Endometrium (tissue), 2 donors: ENCODE measurements at regions not wholly inside any gene's neighbourhood (a gene's known extent, or its start where the extent isn't known, plus 50 kb on each side); places are given as distances from the start of the nearest gene placed in this dataset.
"Not testable (repeated sequence)": the region's sequence is repeated elsewhere in the genome, so short reads cannot be mapped to it uniquely, and the experiment has no call there.

Experiments
- FAIRE-seq: peaks from 2 replicates; lab custom pipeline; 2012; peaks lifted over from hg19 to GRCh38; lab: Jason Lieb, UNC
- donor health status: control.
- donor health status: control.

DNA sequence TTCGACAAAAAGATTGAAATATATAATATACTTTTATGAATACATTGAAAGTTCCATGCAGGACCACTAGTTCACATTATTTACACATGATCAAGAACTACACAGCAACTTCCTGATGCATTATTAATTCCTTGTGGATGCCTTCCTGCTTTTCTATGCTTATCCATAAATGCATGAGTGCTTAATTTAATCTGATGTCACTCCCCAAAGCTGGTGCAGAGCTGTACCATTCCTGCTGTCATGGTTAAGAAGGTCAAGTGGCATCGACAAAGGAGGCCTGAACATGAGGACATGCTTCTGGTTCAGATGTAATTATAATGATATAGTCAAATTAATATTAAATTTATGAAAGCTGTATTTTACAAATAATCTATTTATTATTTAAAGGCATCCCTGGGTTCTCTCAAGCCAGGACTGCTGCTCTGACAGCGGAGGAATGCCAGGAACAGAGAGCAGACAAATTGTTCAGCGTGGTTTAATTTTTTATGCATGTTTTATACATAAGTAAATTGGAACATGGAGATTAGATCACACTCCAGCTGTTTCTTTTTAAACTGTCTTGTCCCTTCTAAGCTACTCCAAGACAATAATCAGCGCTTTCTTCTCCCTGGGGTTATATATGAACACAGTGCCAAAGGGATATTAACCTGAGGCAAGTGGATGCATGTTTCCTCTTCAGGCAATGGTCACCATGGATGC, 307.3 kb upstream of the CNTNAP5 start:
- no peak for FAIRE-seq

DNA sequence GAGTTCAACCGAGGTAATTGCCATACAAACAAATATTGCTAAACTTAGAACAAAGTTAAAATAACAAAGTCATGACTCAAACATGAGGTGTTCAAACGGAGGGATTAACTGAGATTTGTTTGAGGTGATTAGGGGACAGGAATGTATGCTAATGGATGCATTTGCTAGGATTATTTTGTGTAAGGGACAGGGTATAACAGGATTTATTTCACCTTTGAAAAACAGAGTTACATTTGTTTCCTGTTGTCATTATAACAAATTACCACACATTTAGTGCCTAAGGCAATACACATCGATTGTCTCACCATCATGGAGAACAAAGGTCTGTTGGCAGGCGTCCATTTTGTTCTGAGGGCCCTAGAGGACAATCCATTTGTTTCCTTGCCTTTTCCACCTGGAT, 304.3 kb upstream of the CNTNAP5 start:
- FAIRE-seq = no peak

DNA sequence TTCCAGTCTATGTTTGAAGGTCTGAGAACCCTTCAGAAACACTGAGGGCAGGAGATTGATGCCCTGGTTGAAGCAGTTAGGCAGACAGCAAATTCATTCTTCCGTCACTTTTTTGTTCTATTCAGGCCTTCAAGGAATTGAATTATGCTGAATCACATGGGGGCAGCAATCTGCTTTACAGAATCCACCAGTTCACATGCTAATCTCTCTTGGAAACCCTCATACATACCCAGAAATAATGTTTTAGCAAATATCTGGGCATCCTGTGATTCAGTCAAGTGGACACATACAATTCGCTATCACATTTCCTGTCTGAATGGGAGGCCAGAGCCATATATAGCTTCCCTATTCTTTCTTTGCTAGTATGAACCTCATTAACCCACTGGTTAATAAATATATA, 301.4 kb upstream of the CNTNAP5 start:
- FAIRE-seq = no peak

DNA sequence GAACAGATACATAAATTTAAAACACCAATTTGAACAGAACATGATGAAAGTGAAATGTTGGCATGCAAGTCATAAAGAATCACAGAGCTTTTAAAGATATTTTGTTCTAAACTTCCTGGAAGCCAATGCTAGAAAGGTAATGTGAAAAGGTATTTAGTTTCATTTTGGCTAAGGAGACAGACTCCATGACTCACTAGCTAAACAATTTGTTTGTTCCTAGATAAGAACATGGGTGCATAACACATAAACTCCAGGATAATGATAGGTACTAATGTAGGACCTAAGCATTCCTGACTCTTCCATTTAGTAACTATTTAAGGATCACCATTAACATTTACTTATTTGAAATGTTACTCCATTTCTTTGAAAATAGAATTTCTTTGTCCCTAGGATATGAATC, 292.5 kb upstream of the CNTNAP5 start:
- no peak for FAIRE-seq

DNA sequence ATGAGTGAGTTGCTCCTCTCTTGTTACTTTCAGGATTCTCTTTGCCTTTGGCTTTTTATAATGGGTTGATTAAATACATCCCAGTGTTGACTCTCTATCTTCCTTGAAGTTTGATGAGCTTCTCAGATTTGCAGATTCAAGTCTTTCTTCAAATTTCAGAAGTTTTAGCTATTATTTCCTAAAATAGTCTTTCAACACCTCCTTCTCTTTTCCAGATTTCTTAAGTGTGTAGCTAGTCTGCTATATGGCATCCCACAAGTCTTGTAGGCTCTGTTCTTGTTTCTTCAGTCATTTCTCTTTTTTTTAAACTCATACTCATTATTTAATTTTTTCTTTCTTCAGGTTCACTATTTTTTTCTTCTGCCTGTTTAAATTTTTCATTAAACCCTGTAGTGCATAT, 287.7 kb upstream of the CNTNAP5 start:
- no peak for FAIRE-seq

DNA sequence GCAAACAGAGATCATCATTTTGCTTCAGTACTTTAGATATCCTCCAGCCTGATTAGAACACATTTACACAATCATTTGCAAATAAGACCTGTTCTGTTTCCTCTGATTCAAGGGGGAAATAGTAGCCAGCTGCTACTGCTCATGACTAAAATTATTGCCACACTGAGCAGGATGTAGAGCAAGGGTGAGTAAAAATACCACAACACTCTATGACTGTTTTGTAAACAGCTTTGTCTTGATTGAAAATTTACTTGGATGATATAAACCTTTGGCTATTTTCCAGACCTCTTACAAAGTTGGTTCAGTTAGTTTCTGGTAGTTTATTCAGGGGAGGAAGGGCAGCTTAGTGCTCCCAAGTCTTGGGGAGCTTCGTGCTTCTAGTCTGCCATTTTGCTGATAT, 286.4 kb upstream of the CNTNAP5 start:
- FAIRE-seq = no peak

DNA sequence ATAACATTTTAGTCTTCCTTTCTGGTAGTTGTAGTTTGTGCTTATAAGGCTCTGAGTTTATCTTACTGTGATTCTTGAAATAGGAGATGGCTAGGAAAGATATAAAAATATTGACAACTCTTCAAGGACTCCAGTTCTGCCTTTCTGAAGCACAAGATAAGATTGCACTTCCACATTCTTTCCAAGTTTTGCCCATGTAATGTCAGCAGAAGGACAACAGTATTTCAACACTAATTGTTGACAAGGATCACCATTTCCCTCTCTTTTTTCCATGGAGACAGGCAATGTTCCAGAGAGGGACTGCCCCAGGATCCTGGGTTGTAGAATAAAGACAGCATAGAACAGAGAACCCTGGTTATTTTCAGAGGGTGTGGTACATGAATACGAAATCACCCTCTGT, 279.1 kb upstream of the CNTNAP5 start:
- no peak for FAIRE-seq

DNA sequence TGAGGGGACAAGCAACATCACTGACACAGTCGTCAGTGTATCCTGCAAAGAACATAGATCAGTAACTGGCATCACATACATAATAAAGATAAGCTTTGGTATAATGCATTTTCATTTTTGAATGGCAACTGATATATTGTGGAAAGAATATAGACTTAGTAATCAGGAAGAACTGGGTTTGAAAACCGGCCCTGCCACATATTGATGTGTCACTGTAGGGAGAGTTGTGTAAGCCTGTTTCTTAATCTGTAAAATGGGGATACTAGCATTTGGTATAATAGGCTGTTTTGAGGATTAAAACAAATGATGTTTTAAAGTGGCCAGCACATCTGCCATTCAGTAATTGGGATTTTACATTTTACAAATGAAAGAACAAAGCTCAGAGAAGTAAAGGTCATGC, 277.8 kb upstream of the CNTNAP5 start:
- FAIRE-seq = no peak

DNA sequence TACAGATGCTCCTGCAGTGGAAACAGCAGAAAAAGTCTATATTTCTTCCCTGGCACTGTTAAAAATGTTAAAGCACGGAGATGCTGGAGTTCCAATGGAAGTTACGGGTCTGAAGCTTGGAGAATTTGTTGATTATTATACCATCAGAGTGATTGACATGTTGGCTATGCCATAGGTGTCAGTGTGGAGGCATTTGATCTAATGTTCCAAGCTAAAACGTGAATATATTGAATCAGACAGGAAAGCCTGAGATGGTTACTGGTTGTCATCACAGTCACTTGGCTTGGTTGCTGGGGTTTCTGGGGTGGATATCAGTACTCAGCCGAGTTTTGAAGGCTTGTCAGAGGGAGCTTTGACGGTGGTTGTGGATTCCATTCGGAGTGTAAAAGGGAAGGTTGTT, 262.9 kb upstream of the CNTNAP5 start:
- FAIRE-seq = no peak

DNA sequence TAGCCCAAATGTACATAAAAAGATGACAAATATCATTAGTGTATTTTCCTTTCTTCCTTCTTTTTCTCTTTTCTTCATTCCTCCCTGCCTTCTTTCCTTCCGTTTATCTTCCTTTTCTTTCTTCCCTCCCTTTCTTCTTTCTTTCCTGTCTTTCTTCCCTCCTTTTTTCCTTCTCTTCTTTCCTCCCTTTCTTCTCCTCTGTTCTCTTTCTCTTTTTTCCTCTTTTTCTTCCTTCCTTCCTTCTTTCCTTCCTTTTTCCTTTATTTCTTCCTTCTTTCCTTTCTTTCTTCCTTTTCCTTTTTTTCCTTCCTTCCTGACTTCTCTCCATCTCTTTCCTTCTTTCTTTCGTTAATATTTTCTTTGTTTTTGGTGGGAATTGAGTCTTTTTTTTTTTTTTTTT, 256.9 kb upstream of the CNTNAP5 start:
- no peak for FAIRE-seq

DNA sequence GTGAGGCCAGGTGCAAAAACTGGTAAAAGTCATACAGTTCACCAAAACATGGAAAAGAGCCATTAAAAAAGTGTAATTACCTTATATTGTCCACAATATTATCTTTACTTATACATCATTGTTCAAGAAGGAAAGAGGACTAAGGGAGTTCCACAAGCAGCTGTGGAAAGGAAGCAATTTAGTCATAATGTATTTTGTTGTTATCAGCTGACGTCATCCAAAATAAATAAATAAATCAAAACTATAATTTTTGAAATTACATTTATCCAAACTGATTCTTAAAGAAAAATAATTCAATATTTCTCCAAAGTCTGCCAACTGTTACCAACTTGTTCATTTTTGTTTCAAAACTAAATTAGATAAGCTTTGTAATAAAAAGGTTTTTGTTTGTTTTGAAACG, 256.1 kb upstream of the CNTNAP5 start:
- FAIRE-seq = no peak

DNA sequence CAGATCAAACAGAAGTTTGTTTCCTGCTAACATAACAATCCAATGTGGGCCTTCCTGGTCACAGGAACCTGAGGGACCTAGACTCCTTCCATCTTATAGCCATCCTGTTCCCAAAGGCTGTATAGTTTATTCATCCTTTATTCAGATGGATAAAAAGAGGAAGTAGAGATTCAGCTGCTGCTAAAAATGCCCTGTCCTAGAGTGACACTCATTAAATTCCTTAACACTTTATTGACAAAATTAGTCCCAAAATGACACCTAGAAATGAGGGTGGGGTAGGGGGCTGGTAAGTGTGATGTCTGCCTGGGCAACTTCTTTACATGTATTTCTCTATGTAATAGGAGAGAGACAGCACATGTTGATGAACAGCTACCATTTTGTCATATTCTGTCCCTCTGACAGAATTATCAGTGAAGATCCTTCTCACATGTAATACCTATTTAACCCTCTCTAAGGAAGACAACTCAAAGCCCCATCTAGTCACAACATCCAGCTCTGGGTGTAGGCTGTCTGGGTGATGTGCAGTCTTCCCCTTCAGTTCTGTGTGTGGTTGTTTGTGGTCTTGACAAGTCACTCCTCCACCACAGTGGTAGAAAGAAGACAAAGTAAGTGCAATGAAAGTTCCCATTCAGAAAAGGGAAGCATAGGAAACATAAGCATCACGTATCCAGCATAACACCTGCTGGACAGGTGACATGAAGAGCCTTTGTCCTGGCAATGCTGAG, 253.9 kb upstream of the CNTNAP5 start:
- FAIRE-seq = no peak

DNA sequence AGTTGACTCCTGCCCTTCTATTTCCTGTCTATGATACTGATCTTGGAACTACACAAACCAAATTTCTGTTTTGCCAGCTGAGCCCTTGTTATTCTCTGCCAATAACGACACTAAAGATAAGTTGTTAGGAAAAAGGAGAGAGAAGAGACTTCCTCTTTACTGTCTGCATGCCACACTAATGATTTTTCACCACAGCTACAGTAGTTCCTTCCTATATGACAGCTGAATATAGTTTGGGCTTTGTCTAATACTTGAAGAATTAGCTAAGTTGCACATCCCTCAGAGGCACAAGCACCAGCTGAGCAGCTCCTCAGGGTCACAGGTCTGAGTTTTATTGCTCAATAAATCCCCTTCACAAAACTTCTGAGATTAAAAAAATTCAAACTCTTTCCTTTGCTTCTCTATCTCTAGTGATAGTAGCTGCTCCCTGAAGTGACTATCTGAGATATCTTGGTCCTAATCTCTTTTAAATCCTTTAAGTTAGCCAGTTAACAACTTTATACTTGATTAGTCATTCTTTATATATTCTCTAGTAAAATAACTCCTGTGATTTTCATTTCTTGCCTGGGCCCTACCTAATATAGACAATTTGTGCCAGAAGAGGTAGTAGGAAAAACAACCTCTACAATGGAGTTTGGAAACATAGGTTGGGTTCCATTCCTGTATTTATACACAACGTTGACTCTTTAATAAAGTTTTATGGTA, 253.0 kb upstream of the CNTNAP5 start:
- no peak for FAIRE-seq

DNA sequence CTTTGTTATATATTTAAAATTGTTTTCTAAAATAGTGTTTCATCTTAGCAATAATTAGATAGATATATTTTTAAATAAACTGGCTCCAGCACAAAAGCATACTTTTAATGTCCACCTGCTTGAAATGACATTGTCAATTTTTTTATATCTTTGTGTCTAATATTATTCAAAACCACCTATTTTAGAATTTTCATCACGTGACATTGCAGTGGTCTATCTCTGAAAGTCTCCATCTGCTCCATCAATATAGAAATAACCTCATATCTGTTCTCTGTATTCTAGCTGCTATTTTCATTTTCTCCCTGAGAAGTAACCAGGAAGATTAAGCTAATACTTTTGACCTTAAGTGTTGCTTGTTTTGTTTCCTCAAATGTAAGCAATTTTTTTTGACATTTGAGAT, 248.0 kb upstream of the CNTNAP5 start:
- FAIRE-seq = no peak

DNA sequence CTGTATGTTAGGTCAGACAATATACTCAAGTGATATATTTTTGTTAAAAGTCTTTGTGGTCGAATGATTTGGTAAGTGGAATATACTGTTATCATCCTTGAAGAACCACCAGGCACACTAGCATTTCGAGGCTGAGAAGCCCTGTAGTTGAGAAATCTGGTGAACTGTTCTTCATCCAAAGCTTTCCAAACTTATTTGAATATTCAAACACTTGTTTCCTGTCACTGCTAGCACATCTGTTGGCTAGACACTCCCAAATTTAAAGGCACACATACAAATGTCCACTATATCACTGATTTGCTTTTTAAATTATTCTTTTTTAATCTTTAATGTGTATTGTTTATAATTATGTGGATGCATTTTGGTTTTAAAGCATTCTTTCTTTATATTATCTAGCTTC, 241.9 kb upstream of the CNTNAP5 start:
- no peak for FAIRE-seq

DNA sequence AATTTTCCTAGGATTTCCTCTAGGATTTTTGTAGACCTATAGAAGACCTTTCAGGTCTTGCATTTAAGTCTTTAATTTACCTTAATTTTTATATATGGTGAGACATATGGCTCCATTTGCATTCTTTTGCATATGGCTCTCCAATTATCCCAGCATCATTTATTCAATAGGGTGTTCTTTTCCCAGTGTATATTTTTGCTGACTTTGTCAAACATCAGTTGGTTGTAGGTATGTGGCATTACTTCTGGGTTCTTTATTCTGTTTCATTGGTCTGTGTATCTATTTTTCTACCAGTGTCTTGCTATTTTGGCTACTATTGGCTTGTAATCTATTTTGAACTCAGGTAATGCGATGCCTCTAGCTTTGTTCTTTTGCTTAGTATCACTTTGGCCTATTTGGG, 239.8 kb upstream of the CNTNAP5 start:
- no peak for FAIRE-seq

DNA sequence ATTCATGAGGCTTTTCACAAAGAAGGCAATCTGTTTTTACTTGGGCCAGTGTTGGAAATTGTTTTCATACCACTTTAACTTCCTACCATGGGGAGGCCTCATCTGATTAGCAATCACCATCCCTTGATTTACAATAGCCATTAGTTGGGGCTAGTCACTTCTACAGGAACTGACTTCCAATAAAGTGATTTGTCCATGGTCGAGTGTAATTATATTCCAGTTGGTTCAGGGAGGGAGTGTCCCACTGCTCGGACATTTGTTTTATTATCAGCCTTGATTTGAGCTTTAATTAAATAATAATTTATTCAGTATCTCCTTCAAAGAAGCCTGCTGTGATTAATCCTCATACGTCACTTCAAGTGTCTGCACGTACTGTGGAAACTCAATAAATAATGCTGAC, 233.9 kb upstream of the CNTNAP5 start:
- FAIRE-seq = no peak

DNA sequence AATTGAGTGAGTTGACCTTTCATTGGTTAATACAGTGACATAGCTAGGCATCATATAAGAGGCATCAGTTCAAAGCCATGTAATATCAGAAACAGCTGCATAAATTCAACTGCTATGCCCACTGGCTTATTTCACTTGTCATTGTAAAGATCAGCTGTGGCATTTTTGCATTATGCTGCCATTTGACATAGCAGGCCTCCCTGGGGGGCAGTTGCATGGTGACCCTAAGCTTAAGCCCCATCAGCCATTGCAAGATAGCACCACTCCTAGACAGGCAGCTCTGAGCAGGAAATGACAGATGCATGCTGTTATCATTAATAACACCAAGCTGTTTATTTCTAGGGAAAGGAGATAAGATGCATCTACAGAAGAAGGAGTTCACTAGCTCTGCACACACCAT, 233.4 kb upstream of the CNTNAP5 start:
- FAIRE-seq = no peak

DNA sequence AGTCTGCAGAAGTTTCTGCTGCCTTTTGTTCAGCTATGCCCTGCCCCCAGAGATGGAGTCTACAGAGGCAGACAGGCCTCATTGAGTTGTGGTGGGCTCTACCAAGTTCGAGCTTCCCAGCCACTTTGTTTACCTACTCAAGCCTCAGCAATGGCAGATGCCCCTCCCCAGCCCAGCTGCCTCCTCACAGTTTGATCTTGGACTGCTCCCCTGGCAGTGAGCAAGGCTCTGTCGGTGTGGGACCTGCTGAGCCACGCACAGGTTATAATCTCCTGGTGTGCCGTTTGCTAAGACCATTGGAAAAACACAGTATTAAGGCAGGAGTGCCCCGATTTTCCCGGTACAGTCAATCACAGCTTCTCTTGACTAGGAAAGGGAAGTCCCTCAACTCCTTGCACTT, 221.0 kb upstream of the CNTNAP5 start:
- not testable (repeated sequence) for FAIRE-seq

DNA sequence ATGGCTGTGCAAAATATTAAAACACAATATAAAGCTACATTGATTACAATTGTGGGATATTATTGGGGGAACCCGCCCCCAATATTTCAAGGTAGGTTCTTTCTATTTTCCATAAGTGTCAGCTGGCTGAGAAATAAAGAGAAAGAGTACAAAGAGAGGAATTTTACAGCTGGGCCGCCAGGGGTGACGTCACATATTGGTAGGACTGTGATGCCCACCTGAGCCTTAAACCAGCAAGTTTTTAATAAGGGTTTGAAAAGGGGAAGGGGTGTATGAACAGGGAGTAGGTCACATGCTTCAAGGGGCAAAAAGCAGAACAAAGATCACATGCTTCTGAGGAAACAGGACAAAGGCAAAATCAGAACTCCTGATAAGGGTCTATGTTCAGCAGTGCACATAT, 219.3 kb upstream of the CNTNAP5 start:
- FAIRE-seq = not testable (repeated sequence)

DNA sequence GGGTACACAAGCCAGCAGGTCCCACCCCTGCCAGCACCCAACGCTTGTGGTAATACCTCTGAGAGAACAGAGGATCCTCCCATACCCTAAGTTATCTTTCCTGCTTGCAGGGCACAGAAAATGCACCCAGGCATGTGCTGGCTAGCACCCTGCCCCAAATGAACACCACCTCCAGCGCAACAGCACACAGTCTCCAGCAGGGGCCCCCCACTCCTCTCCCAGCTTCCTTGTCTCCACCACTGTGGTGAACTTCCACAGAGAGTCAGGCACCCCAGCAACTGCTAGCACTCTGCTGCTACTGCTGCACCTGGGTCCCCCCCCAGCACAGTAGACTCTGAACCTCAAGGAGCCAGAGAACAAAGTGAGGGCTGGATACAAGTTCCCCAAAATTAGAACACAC, 216.8 kb upstream of the CNTNAP5 start:
- no peak for FAIRE-seq

DNA sequence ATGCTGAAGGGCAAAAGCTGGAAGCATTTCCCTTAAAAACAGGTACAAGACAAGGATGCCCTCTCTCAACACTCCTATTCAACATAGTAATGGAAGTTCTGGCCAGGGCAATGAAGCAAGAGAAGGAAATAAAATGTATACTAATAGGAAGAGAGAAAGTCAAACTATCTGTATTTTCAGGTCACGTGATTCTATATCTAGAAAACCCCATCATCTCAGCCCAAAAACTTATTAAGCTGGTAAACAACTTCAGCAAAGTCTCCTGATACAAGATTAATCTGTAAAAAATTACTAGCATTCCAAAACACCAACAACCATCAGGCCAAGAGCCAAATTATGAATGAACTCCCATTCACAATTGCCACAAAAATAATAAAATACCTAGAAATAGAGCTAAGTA, 213.2 kb upstream of the CNTNAP5 start:
- no peak for FAIRE-seq

DNA sequence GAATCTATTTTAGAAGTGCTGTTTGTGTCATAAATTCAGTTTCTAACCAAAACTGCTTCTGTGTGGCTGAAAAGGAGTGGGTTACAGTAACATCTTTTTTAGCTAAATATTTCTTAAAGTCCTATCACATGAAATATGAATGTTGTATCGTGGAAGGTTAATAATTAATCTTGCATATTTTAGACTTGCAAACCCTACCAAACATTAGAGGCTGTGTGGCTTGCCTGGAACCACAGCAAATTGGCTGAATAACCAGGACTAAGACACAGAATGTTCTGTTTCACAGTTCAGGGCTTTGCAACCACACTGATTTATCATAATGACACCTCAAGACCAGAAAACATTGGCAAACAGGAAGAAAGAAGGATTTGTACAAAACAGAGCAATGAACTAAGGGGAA, 208.9 kb upstream of the CNTNAP5 start:
- FAIRE-seq = no peak

DNA sequence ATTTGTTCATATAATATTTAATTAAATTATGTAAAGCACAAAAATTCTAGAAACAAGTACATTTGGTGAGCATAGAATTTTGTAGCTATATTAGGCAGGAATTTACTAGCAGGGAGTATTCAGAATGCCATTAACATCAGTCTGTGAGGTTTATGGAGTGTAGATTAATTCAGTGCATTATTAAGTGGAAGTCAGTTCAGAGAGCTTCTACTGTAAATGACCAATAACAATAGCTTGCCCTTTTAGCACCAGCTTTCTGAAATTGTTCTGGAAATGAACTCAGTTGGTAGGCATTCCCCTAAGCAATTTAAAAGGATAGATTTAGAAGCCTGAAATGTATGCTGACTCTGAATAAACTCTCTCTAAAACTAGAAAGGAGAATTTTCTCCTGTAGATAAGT, 208.2 kb upstream of the CNTNAP5 start:
- FAIRE-seq = no peak
